IMR-90 (cell line): ENCODE measurements at regions not wholly inside any gene's neighbourhood (a gene's known extent, or its start where the extent isn't known, plus 50 kb on each side); places are given as distances from the start of the nearest gene placed in this dataset.

Source experiments
- ATAC-seq: fragments of 200-7000 bp; cut with Tn5 transposase; 2 replicates; pipeline ENCODE4 v1.9.1; 2020; ENCODE audit warnings: low read depth, mild to moderate bottlenecking, moderate library complexity
- BruUV-seq: library from RNA; stranded (reverse); fragments of 400-500 nt; replicated peaks from 2 replicates; lab custom pipeline; 2021; lab: Mats Ljungman, UMichigan
- CTCF ChIA-PET: fragments of 300-600 bp; formaldehyde crosslinking; extraction: SDS; loops from one replicate; lab custom pipeline; 2021; ENCODE audit warnings: antibody characterized with exemption; lab: Yijun Ruan, JAX
- POLR2A ChIA-PET: fragments of 300-600 bp; sonication (Branson Sonifier 250); formaldehyde crosslinking; loops from one replicate; lab custom pipeline; 2022; ENCODE audit warnings: antibody characterized with exemption; ENCODE audit not compliant: unreplicated experiment; lab: Charles Lee
- DNase-seq: peaks from one replicate; pipeline ENCODE4 v3.0.0; 2013
- H2AFZ ChIP-seq: replicated peaks from 2 replicates; pipeline ENCODE3; 2013; ENCODE audit warnings: low read length, mild to moderate bottlenecking; ENCODE audit not compliant: poor library complexity
- H2AK5ac ChIP-seq: 2 replicates; pipeline ENCODE4 v1.6.1; 2013; ENCODE audit warnings: low read depth, low read length, inconsistent platforms
- H2AK9ac ChIP-seq: replicated peaks from 2 replicates; pipeline ENCODE3; 2013; ENCODE audit warnings: mild to moderate bottlenecking, low read depth, low read length, moderate library complexity; ENCODE audit not compliant: poor library complexity
- H2BK120ac ChIP-seq: 2 replicates; pipeline ENCODE4 v1.6.1; 2013; ENCODE audit warnings: low read depth, low read length, inconsistent platforms
- H2BK15ac ChIP-seq: 3 replicates; pipeline ENCODE4 v1.6.1; 2013; ENCODE audit warnings: low read depth, low read length, inconsistent platforms
- H2BK20ac ChIP-seq: 2 replicates; pipeline ENCODE4 v1.6.1; 2013; ENCODE audit warnings: low read depth, mild to moderate bottlenecking, inconsistent platforms, low read length, moderate library complexity
- H2BK5ac ChIP-seq: 2 replicates; pipeline ENCODE4 v1.6.1; 2013; ENCODE audit warnings: mild to moderate bottlenecking, low read depth, low read length, inconsistent platforms; ENCODE audit not compliant: poor library complexity, severe bottlenecking
- H3K14ac ChIP-seq: replicated peaks from 2 replicates; pipeline ENCODE4 v1.6.1; 2013; ENCODE audit warnings: low read depth, low read length, inconsistent platforms
- H3K18ac ChIP-seq: 2 replicates; pipeline ENCODE4 v1.6.1; 2013; ENCODE audit warnings: low read depth, low read length, control low read depth
- H3K23ac ChIP-seq: 2 replicates; pipeline ENCODE4 v1.6.1; 2013; ENCODE audit warnings: low read depth, low read length, inconsistent platforms
- H3K27ac ChIP-seq: 2 replicates; pipeline ENCODE4 v1.5.1; 2013; ENCODE audit warnings: mild to moderate bottlenecking, control low read depth, low read length; ENCODE audit not compliant: insufficient read depth
- H3K27me3 ChIP-seq: 2 replicates; pipeline ENCODE4 v1.6.1; 2013; ENCODE audit warnings: low read length; ENCODE audit not compliant: control insufficient read depth, insufficient read depth
- H3K36me3 ChIP-seq: 2 replicates; pipeline ENCODE4 v1.6.1; 2013; ENCODE audit warnings: low read length, mixed read lengths; ENCODE audit not compliant: control insufficient read depth, insufficient read depth
- H3K4ac ChIP-seq: 2 replicates; pipeline ENCODE4 v1.6.1; 2013; ENCODE audit warnings: low read depth, low read length, inconsistent platforms
- H3K4me1 ChIP-seq: 2 replicates; pipeline ENCODE4 v1.6.1; 2013; ENCODE audit warnings: low read length, mixed read lengths; ENCODE audit not compliant: control insufficient read depth, insufficient read depth
- H3K4me2 ChIP-seq: 2 replicates; pipeline ENCODE4 v1.6.1; 2013; ENCODE audit warnings: low read depth, mild to moderate bottlenecking, control low read depth, low read length, moderate library complexity
- H3K4me3 ChIP-seq: 2 replicates; pipeline ENCODE4 v1.5.1; 2013; ENCODE audit warnings: low read depth, mild to moderate bottlenecking, control low read depth, low read length, moderate library complexity; ENCODE audit not compliant: insufficient read depth
- H3K56ac ChIP-seq: 2 replicates; pipeline ENCODE4 v1.6.1; 2013; ENCODE audit warnings: low read length, inconsistent platforms; ENCODE audit not compliant: insufficient read depth; ENCODE audit errors: extremely low read depth
- H3K79me1 ChIP-seq, 2 experiments: 2 replicates each; pipeline ENCODE4 v1.6.1; 2013; ENCODE audit warnings: low read length in 2 of 2, inconsistent platforms in 1 of 2, low read depth in 1 of 2
- H3K9ac ChIP-seq: 2 replicates; pipeline ENCODE4 v1.6.1; 2013; ENCODE audit warnings: low read depth, low read length, control low read depth
- H3K9me1 ChIP-seq: 2 replicates; pipeline ENCODE4 v1.6.1; 2013; ENCODE audit warnings: low read length, inconsistent platforms; ENCODE audit not compliant: insufficient read depth
- H3K9me3 ChIP-seq: 2 replicates; pipeline ENCODE4 v1.6.1; 2013; ENCODE audit warnings: low read length; ENCODE audit not compliant: control insufficient read depth, insufficient read depth
- H4K20me1 ChIP-seq: 2 replicates; pipeline ENCODE4 v1.6.1; 2013; ENCODE audit warnings: low read length, inconsistent platforms; ENCODE audit not compliant: insufficient read depth
- H4K5ac ChIP-seq: 2 replicates; pipeline ENCODE4 v1.6.1; 2013; ENCODE audit warnings: mild to moderate bottlenecking, low read depth, low read length, control low read depth
- H4K8ac ChIP-seq, 2 experiments: 2 replicates each; pipeline ENCODE4 v1.6.1; 2013; ENCODE audit warnings: low read depth in 2 of 2, low read length in 2 of 2, control low read depth in 1 of 2, inconsistent platforms in 1 of 2
- H4K91ac ChIP-seq: 2 replicates; pipeline ENCODE4 v1.6.1; 2013; ENCODE audit warnings: low read depth, low read length, inconsistent platforms; ENCODE audit not compliant: insufficient read depth
- MAZ ChIP-seq: IDR thresholded peaks from 2 replicates; pipeline ENCODE4 v1.6.1; 2012; ENCODE audit warnings: low read depth, mild to moderate bottlenecking, low read length, improper control_type of control experiment, moderate library complexity, borderline replicate concordance
- WGBS, 2 experiments: methylation state at CpG; one replicate each; pipeline versions ENCODE4 v1.1.5 to v1.1.7; 2013; ENCODE audit warnings: missing lambda C conversion rate in 2 of 2; ENCODE audit not compliant: insufficient read length in 1 of 2; ENCODE audit errors: extremely low coverage in 2 of 2; 5-methylcytosine and 5-hydroxymethylcytosine counted together
- dilution Hi-C: fragments of 300-500 bp; cut with HindIII; formaldehyde crosslinking; loops from one replicate; pipeline ENCODE4 v1.14.3; 2018; ENCODE audit warnings: low sequenced_read_pairs; ENCODE audit not compliant: unreplicated experiment
- in situ Hi-C: fragments of 300-500 bp; cut with MboI; formaldehyde crosslinking; loops from 3 replicates; pipeline ENCODE4 v1.14.3; 2019; ENCODE audit warnings: low sequenced_read_pairs, inconsistent platforms, mixed read lengths
- intact Hi-C: fragments of 100-400 bp; cut with micrococcal nuclease; formaldehyde crosslinking; loops from 2 replicates; pipeline ENCODE4 v1.10.0; 2022

DNA sequence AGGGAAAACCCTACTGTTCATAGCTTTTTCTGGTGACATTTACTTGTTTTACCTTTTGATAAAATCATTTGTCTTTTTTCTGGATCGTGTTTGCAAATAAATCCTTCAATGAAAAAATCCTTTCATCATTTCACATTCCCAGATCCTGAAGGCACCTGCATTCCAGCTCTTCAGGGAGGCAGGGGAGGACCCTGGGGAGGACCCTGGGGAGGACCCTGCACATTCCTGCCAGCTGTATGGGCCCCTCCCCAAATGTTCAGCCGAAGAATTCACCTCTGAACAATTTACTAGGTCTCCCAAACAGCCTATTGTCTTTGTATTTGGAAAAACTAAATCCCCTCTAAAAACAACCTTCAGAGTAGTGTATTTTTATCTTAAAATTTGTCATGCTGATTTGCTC lies 558.4 kb upstream of the ID2 start:
- no TSS peak for BruUV-seq
- POLR2A ChIA-PET, result no interaction called here
- dilution Hi-C loops, result no loop called here

More for the DNA sequence above, 558.4 kb upstream of the ID2 start:
- H2BK5ac ChIP-seq, result no peak overlapping the region
- no peak for ATAC-seq
- H3K9ac ChIP-seq, result no peak overlapping the region
- H3K27ac ChIP-seq, result no peak overlapping the region
- TF ChIP-seq MAZ, result no peak
- CTCF ChIA-PET, result no interaction called here
- in situ Hi-C loops, result no loop called here
- DNase-seq, result no peak
- no peak overlapping the region for H3K4me2 ChIP-seq
- H3K79me1 ChIP-seq, result no peaks in the 10 kb centered on the region
- H3K4ac ChIP-seq, result no peak overlapping the region
- no peak overlapping the region for H2BK15ac ChIP-seq
- WGBS, 2 experiments, result no CpG with 5 or more reads among the region's 2 CpGs
- H3K56ac ChIP-seq, result no peak overlapping the region
- no peak overlapping the region for H4K91ac ChIP-seq
- H4K5ac ChIP-seq, result no peak overlapping the region
- no peaks in the 10 kb centered on the region for H3K9me3 ChIP-seq
- H3K9me1 ChIP-seq, result peaks cover 9% of the 10 kb centered on the region
- H3K4me3 ChIP-seq, result no peak overlapping the region
- H4K8ac ChIP-seq, result no peak overlapping the region
- no peak overlapping the region for H2AK5ac ChIP-seq
- no peak overlapping the region for H3K14ac ChIP-seq
- H3K4me1 ChIP-seq, result peaks cover 17% of the 10 kb centered on the region
- no peak overlapping the region for H2BK20ac ChIP-seq
- H3K18ac ChIP-seq, result no peak overlapping the region
- H3K36me3 ChIP-seq, result no peaks in the 10 kb centered on the region
- no peak overlapping the region for H2AK9ac ChIP-seq
- H2AFZ ChIP-seq, result no peak overlapping the region
- intact Hi-C loops, result no loop called here
- no peak overlapping the region for H2BK120ac ChIP-seq
- H4K20me1 ChIP-seq, result no peaks in the 10 kb centered on the region
- no peaks in the 10 kb centered on the region; the same call in 1 of the 2 replicates for H3K27me3 ChIP-seq
- H3K23ac ChIP-seq, result no peak overlapping the region
